Suppressor macrophage treated with lipopolysaccharide for 1 hour (primary cell): ENCODE measurements at regions not wholly inside any gene's neighbourhood (a gene's known extent, or its start where the extent isn't known, plus 50 kb on each side); places are given as distances from the start of the nearest gene placed in this dataset.

Source experiments
- DNase-seq, 3 donors: peaks; one replicate each; pipeline ENCODE4 v3.0.0-alpha.2; 2020 to 2022

- DNase-seq, result no peak
Measured at GRCh38 chr2:180734382-180734781, 246.0 kb upstream of the UBE2E3 start.

- no peak for DNase-seq
Measured at GRCh38 chr2:180733330-180733729, 247.1 kb upstream of the UBE2E3 start.

- no peak for DNase-seq
Measured at GRCh38 chr2:180732337-180732736, 248.1 kb upstream of the UBE2E3 start.

GRCh38 chr2:180730976-180731375 is 249.4 kb upstream of the UBE2E3 start:
- no peak for DNase-seq

- DNase-seq, result peak in 1 of 3 donors; percentile 28
Measured at GRCh38 chr2:180728928-180729559, 251.4 kb upstream of the UBE2E3 start.

GRCh38 chr2:180723712-180724111 is 256.7 kb upstream of the UBE2E3 start:
- DNase-seq, result no peak

GRCh38 chr2:180722551-180723239 is 257.7 kb upstream of the UBE2E3 start:
- DNase-seq, result no peak

- DNase-seq, result no peak
Measured at GRCh38 chr2:180720829-180721228, 259.6 kb upstream of the UBE2E3 start.

GRCh38 chr2:180717588-180717987 is 262.8 kb upstream of the UBE2E3 start:
- no peak for DNase-seq

GRCh38 chr2:180716186-180717180 is 263.9 kb upstream of the UBE2E3 start:
- no peak for DNase-seq

GRCh38 chr2:180715044-180715443 is 265.4 kb upstream of the UBE2E3 start:
- DNase-seq, result no peak

GRCh38 chr2:180709392-180710145 is 270.8 kb upstream of the UBE2E3 start:
- no peak for DNase-seq

GRCh38 chr2:180707884-180708205 is 272.6 kb upstream of the UBE2E3 start:
- peak; percentile 38 to 71 (median 43) for DNase-seq

GRCh38 chr2:180707175-180707883 is 273.1 kb upstream of the UBE2E3 start:
- DNase-seq, result no peak

GRCh38 chr2:180706694-180707093 is 273.7 kb upstream of the UBE2E3 start:
- no peak for DNase-seq

- no peak for DNase-seq
Measured at GRCh38 chr2:180705551-180705950, 274.9 kb upstream of the UBE2E3 start.

GRCh38 chr2:180705122-180705521 is 275.3 kb upstream of the UBE2E3 start:
- peak in 1 of 3 donors; percentile 44 for DNase-seq

GRCh38 chr2:180699657-180700361 is 280.6 kb upstream of the UBE2E3 start:
- no peak for DNase-seq

GRCh38 chr2:180698668-180699067 is 281.7 kb upstream of the UBE2E3 start:
- no peak for DNase-seq

GRCh38 chr2:180695586-180696401 is 284.6 kb upstream of the UBE2E3 start:
- no peak for DNase-seq
